Endothelial cell of hepatic sinusoid (primary cell): ENCODE measurements at regions not wholly inside any gene's neighbourhood (a gene's known extent, or its start where the extent isn't known, plus 50 kb on each side); places are given as distances from the start of the nearest gene placed in this dataset.

Experiments used
- in situ Hi-C: cut with HindIII; loops from 2 replicates; pipeline ENCODE4 v1.10.0; 2017; ENCODE audit warnings: low sequenced_read_pairs

DNA sequence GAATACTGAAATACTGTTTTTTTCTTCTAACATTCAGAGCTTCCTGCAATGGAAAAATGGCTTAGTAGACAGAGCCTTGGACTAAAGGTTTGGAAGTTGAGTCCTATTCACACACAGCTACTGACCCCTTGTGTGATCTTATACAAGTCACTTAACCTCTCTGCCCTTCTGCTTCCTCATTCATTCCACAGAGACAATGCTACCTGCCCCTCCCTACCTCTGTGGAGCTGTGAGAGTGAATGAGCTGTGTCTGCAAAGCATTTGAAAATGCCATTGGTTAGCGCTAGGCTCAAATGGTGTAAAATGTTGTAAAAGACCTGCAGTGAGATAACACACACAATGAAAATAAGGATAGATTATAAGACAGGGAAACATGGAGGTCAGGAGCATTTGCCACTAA is 214.4 kb downstream of the BARHL2 start:
- in situ Hi-C loops: no loop called here

- in situ Hi-C loops: no loop called here
These were observed 214.9 kb downstream of the BARHL2 start for GRCh38 chr1:90502194-90502593.

- in situ Hi-C loops: no loop called here
These were observed 215.8 kb downstream of the BARHL2 start for GRCh38 chr1:90501281-90501680.

DNA sequence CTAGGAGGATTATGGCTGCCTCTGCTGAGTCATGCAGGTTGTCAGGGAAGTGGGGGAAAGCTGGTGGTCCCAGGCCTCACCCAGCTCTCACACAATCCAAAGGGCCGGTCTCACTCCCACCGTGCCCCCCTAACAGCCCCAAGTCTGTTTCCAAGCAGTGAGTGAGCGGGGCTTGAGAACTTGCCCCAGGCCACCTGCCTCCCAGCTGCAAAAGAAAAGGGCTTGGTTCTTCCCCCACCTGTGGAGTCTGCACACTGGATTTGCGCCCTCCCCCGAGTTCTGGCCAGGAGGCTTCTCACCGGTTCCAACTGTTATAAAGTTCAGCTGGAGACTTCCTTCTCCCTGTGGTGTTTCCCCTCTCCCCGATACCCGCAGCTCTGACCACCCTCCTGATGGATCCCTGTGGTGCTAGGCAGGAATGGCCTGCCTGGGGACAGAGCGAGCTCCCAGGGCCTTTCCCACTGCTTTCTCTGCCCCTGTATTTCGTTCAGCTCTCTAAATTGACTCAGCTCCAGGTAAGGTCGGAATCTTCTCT is 222.3 kb downstream of the BARHL2 start:
- in situ Hi-C loops: no loop called here

DNA sequence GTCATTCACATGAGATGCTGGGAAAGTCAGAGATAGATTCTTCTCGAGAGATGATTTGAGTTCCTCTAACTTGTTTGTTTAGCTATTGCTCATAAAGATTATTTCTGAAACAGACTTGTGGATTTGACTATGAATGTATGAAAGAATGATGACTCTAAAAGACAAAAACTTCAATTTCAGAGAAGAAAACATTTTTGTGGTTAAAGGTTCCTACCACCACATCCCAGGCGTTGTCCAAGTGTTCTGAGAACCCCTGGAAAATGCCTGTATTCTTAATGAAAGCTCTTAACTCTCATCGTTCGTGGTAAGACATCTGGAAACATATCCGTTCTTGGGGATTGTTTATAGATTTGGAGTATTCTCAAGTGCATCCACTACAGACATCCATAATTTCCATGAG is 228.7 kb downstream of the BARHL2 start:
- in situ Hi-C loops: no loop called here

- in situ Hi-C loops: no loop called here
These were observed 230.1 kb downstream of the BARHL2 start for GRCh38 chr1:90486996-90487395.

DNA sequence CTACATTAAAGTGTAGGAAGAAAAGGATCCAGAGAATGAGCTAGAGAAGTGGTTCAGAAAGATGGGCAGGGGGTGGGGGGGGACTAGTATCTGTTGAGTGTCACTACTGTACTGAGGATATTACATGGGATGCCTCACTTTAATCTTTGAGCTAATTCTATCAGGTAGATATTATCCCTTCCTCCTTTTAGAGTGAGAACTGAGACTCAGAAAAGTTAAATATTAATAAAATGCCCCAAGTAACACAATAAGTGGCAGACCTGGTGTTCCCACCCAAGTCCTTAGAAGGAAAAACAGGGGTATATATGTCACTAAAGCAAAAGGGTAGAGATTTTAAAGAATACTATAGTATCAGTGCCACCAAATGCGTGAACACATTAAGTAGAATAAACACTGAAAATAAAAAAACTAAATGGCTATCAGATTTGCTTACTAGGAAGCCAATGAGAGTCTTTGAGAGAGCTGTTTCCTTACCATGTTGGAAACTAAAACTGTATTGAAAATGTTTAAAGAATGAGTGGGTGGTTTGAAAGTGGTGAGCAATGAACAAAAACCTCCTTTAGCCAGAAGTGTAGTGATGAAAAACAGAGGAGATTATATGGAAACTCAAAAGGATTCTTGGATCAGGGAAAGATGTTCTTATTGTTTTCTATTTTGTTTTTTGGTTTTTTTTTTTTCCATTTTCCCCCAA is 230.8 kb downstream of the BARHL2 start:
- in situ Hi-C loops: no loop called here

DNA sequence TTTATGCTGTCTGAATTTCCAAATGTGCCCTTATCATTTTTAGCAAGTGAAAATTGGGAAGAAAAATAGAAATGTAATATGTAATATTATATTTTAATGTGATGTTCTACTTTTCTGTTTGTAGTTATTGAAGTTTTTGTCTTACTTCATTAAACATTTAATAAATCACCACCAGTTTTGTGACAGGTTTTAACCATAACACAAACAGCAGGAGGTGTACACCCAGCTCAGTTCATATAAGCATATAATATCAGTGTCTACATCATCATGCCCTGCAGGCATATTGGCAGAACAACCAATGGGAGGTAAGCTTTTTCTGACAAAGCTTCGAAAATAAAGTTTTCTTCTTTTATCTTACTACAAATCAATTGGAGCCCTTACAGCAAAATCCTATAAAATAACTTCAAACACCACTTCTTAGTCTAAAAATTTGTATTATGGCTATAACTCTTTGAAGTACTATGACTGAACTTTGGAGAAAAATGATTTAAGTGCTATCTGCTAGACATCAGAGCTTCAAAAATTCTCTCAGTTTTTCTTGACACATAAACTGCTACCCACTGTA is 236.7 kb downstream of the BARHL2 start:
- in situ Hi-C loops: no loop called here

- in situ Hi-C loops: no loop called here
These were observed 240.1 kb downstream of the BARHL2 start for GRCh38 chr1:90476994-90477393.

- in situ Hi-C loops: no loop called here
These were observed 240.7 kb downstream of the BARHL2 start for GRCh38 chr1:90476411-90476810.

DNA sequence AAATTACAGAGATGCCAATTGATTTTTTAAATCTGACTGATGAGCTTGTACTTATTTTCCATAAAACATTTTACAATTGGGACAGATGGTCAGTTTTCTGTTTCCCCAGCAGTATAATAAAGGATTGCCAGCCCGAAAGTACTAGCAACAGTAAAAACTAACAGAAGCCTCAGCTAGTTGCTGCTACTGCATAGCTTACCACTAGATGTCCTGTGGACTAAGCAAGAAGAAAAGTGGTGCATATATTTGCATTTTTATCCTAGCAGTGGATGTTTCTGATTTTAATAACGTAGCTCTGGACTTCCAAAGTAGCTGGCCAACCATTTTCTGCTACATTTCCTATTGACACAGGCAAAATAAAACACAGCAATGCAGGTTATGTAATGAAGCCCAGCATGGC is 241.5 kb downstream of the BARHL2 start:
- in situ Hi-C loops: no loop called here

DNA sequence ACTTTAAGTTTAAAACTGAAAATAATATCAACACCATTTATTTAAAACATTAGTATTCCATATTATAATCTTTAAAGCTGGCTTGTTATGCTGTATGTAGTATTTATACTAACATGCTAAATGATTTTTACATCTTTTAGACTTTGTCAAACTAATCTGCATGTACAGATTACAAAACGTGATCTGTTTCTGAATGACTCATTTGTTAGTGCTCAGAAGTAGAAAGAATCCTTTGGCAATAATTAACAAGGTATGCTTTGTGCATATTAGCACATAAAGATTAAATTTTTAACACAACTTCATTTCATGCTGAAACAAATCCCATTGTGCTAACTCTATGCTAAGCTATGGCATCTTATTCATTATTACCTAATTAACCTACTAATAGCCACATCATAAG is 242.4 kb downstream of the BARHL2 start:
- in situ Hi-C loops: no loop called here

DNA sequence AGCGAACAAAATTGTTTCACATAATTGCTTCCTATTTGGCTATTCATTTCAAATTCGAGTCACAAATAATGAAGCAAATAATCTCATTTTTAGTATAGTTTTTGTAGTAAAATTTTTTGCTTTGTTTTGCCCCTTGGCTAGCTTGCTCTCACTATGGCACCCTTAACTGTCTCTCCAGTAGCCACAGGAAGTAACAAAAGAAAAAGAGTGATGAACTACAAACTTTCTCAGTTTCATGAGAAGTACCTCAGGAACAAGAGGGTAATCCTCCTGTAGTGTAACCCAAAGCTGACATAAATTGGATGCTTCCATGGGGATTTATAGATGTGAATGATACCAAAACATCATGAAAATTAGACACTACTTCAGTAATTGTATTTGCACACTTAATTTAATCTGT is 242.9 kb downstream of the BARHL2 start:
- in situ Hi-C loops: no loop called here

DNA sequence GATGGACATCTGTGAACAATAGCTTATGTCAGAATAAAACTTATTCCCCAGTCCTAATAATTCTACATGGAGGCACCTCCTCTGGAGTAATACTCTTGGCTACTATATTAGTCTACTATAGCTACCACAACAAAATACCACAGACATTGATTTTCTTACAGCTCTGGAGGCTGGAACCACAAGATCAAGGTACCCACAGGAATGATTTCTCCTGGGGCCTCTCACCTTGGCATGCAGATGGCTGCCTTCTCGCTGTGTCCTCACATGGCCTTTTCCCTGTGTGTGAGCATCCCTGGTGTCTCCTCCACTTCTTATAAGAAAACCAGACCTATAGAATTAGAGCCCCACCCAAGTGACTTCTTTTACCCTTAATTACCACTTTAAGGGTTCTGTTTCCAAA is 244.3 kb downstream of the BARHL2 start:
- in situ Hi-C loops: no loop called here

DNA sequence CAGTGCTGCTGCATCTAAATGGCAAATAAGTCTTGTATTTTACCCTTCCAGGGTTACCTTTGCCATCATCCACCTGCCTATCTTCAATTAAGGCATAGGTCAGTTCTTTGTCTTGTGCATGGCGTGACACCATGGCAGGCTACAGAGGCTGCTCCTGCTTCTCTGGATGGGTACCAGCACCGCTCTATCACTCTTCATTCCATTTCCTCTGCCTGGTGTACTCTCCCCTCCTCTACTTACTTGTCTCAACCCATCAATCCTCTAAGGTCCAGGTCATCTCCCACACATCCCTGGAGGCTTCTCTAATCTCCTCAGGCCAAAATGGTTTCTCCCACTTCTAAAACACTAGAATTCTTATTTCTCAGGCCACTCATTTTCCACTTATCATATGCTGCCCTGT is 257.5 kb downstream of the BARHL2 start:
- in situ Hi-C loops: loop anchor here (5.0 kb wide), 1 partner anchor 93 kb away; no protein-coding TSS in a partner anchor

DNA sequence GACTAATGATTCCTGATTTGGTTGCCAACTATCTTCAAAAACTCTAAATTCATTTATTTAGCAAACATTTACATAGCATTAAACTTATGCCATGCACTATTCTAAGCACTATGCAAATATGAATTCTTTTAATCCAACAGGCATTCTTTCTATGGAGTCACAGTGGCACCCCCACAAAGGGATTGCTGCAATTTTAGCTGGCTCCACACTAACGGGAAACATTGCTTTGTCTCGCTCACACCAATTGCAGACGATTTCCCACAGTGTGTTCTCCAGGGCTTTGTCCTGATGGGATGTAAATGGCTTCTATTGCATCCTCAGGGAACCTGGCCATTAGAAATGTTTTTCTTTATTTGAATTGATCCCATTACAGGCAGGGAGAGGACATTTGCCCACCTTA is 259.1 kb downstream of the BARHL2 start:
- in situ Hi-C loops: loop anchor here (5.0 kb wide), 1 partner anchor 94 kb away; no protein-coding TSS in a partner anchor

- in situ Hi-C loops: loop anchor here (5.0 kb wide), 1 partner anchor 35 kb away; no protein-coding TSS in a partner anchor
These were observed 264.6 kb downstream of the BARHL2 start for GRCh38 chr1:90452491-90452890.

DNA sequence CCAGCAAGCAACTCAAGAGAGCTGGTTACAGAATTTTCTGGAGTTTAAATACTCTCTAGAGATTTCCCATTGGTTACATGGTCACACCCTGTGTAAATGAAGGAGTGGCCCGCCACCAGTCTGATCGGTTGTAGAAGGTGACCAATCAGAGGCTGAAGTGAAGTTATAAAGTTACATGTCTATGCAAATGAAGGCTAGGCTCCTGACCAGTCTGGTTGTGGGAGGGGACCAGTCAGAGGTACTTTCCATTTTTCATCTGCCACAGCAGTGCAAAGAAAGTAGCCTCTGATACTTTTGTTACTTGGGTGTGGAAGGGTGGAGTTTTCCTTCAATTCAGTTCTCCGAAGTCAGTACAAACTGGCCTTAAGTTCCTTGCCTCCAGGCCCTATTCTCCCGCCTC is 273.7 kb downstream of the BARHL2 start:
- in situ Hi-C loops: no loop called here

- in situ Hi-C loops: no loop called here
These were observed 281.8 kb downstream of the BARHL2 start for GRCh38 chr1:90435351-90435750.

DNA sequence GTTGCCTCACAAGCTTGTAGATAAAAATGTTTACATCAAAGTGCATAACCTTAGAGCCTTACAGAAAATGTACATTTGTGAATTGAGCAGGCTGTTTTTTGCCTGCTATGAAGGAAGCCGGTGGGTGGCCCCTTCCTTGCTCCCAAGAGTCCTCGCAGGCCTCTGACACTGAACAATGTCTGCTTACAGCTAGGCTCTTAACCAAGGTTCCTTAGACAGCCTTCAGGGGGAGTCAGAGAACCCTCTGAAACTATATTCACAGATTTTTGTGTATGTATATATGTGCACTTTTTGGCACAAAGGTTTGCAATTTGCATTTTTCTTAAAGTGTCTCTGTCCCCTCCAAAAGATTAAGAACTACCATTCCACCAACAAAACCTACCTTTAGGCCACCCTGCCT is 282.6 kb downstream of the BARHL2 start:
- in situ Hi-C loops: loop anchor here (5.0 kb wide), 1 partner anchor 78 kb away; no protein-coding TSS in a partner anchor

- in situ Hi-C loops: loop anchor here (5.0 kb wide), 1 partner anchor 35 kb away; no protein-coding TSS in a partner anchor
These were observed 300.0 kb downstream of the BARHL2 start for GRCh38 chr1:90417126-90417525.

DNA sequence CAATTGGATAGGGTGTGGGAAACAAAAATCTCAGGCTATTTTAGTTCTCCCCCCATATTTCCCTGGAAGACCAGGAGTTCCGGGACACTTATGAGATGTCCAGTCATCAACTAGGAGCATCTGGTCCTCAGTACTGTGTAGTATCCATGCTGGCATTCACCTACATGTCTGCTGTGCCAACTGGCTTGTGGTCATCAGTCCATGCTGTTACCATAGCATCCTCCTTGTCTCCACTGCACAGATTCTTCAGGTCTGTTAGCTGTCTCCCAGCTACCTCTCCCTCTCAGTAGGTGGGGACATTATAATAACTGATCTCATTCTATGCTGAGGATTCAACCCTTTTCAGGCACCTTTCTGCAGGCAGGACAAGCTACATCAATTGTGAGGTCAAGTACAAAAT is 302.9 kb downstream of the BARHL2 start:
- in situ Hi-C loops: no loop called here
